Stimulated activated CD4-positive, alpha-beta T cell treated with anti-CD3 and anti-CD28 coated beads, TNF-alpha, amount 100 ng/mL, for 24 hours (primary cell): ENCODE measurements at regions not wholly inside any gene's neighbourhood (a gene's known extent, or its start where the extent isn't known, plus 50 kb on each side); places are given as distances from the start of the nearest gene placed in this dataset.
"Not testable (repeated sequence)": the region's sequence is repeated elsewhere in the genome, so short reads cannot be mapped to it uniquely, and the experiment has no call there.

ENCODE experiments used
- DNase-seq, 3 experiments: peaks; one replicate each; pipeline ENCODE4 v3.0.0-alpha.2; 2020; ENCODE audit warnings: low read depth in 3 of 3

GRCh38 chr5:117160391-117160790 is 585.8 kb upstream of the SEMA6A start:
- no peak for DNase-seq

GRCh38 chr5:117149312-117149711 is 574.7 kb upstream of the SEMA6A start:
- no peak for DNase-seq

- no peak for DNase-seq
Measured at GRCh38 chr5:117144086-117144485, 569.5 kb upstream of the SEMA6A start.

GRCh38 chr5:117143406-117143805 is 568.8 kb upstream of the SEMA6A start:
- no peak for DNase-seq

GRCh38 chr5:117138523-117138922 is 563.9 kb upstream of the SEMA6A start:
- DNase-seq, result no peak

- no peak for DNase-seq
Measured at GRCh38 chr5:117135851-117136250, 561.2 kb upstream of the SEMA6A start.

- DNase-seq, result no peak
Measured at GRCh38 chr5:117133198-117133597, 558.6 kb upstream of the SEMA6A start.

- DNase-seq, result no peak
Measured at GRCh38 chr5:117131876-117132275, 557.3 kb upstream of the SEMA6A start.

- no peak for DNase-seq
Measured at GRCh38 chr5:117131048-117131679, 556.5 kb upstream of the SEMA6A start.

- no peak for DNase-seq
Measured at GRCh38 chr5:117118499-117118898, 543.9 kb upstream of the SEMA6A start.

GRCh38 chr5:117117314-117117713 is 542.7 kb upstream of the SEMA6A start:
- not testable (repeated sequence) for DNase-seq

- no peak for DNase-seq
Measured at GRCh38 chr5:117110548-117110947, 535.9 kb upstream of the SEMA6A start.

- no peak for DNase-seq
Measured at GRCh38 chr5:117107859-117108258, 533.2 kb upstream of the SEMA6A start.

- DNase-seq, result no peak
Measured at GRCh38 chr5:117103703-117104102, 529.1 kb upstream of the SEMA6A start.

GRCh38 chr5:117102591-117102990 is 528.0 kb upstream of the SEMA6A start:
- no peak for DNase-seq

GRCh38 chr5:117100176-117100575 is 525.6 kb upstream of the SEMA6A start:
- DNase-seq, result no peak

GRCh38 chr5:117098094-117098493 is 523.5 kb upstream of the SEMA6A start:
- DNase-seq, result no peak

- DNase-seq, result no peak
Measured at GRCh38 chr5:117095346-117096332, 521.0 kb upstream of the SEMA6A start.

- no peak for DNase-seq
Measured at GRCh38 chr5:117094114-117094815, 519.6 kb upstream of the SEMA6A start.

GRCh38 chr5:117093653-117094052 is 519.0 kb upstream of the SEMA6A start:
- DNase-seq, result no peak

- no peak for DNase-seq
Measured at GRCh38 chr5:117089001-117089400, 514.4 kb upstream of the SEMA6A start.

GRCh38 chr5:117088176-117088575 is 513.6 kb upstream of the SEMA6A start:
- no peak for DNase-seq
